ENCODE measurements at regions not wholly inside any gene's neighbourhood (a gene's known extent, or its start where the extent isn't known, plus 50 kb on each side); places are given as distances from the start of the nearest gene placed in this dataset.
A peak's percentile ranks its signal among the peaks of the same experiment; 100 is the strongest.

DNA sequence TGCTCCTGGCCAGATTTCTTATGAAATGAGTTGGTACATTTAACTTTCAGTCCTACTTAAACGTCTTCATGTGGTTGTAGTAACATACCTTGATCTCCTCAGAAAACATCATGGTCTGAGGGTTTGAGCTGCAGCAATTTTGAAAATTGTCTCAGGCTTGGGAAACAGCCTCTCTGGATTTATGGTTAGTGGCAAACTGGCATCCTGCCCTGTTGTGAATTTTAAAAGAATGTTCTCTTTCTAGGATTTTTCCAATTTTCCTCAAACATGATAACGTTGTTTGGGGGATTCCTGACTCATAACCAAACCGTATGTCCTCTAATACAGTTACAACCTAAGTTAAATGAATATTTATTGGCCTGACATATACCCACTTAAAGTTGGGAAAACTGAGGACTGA is 624.4 kb downstream of the LMO4 start:
- peak; percentile 67 for DNase-seq (ENCODE audit: low read depth)
- TF ChIP-seq, protein P1, sequence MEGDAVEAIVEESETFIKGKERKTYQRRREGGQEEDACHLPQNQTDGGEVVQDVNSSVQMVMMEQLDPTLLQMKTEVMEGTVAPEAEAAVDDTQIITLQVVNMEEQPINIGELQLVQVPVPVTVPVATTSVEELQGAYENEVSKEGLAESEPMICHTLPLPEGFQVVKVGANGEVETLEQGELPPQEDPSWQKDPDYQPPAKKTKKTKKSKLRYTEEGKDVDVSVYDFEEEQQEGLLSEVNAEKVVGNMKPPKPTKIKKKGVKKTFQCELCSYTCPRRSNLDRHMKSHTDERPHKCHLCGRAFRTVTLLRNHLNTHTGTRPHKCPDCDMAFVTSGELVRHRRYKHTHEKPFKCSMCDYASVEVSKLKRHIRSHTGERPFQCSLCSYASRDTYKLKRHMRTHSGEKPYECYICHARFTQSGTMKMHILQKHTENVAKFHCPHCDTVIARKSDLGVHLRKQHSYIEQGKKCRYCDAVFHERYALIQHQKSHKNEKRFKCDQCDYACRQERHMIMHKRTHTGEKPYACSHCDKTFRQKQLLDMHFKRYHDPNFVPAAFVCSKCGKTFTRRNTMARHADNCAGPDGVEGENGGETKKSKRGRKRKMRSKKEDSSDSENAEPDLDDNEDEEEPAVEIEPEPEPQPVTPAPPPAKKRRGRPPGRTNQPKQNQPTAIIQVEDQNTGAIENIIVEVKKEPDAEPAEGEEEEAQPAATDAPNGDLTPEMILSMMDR (IDR thresholded peaks at IDR 0.05; ENCODE audit: insufficient read depth, low read length) = no peak
- no peak overlapping the region for H3K4me3 ChIP-seq (ENCODE audit: low read depth, low read length)

DNA sequence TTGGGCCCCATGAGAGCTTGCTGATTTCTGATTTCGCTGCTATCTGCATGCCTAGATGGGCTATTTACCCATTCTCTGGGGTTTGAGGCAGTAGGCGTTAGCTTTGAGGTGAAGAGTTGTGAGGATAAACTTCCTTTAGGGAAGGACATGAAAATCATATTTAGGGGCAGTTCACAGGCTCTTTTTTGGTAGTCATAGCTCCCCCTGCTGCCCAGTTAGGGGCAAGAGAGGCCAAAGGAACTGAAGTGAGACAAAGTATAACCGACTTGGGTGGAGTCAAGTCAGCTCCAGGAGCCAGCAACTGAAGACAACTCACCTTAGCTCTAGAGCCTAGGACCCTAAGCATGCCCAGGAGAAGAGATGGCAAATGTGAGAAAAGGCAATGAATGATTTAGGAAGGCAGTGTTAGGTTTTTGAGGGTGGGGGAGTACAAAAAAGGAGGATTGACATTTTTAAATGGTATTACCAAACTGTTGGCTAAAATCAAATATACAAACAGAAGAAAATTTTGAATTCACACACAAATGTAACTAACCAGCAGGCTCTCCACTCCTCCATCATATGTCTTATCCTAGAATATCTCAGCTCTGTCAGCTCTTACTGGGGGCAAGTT is 625.2 kb downstream of the LMO4 start:
- TF ChIP-seq, protein P1 (IDR thresholded peaks at IDR 0.05; ENCODE audit: insufficient read depth, low read length) = peak; percentile 84
- H3K4me3 ChIP-seq (ENCODE audit: low read depth, low read length) = no peak overlapping the region
- DNase-seq (ENCODE audit: low read depth) = peak; percentile 85

DNA sequence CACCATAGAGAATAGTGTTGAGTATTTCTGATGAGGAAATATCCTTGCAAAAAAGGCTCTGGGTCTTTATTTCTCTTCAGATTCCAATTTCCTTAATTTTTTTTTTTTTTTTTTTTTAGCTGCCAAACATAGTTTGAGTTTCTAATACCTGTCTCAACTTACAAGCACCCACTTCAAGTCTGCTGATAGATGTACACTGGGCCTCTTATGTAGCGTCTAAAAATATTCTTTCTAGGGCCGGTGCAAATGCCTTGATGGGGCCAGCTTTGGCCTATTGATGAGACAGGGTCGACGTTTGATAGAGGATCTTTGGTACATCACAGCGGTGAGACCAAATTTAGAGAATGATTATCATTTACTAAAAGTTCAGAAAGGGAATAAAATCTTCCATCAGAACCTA is 626.4 kb downstream of the LMO4 start:
- TF ChIP-seq, protein P1 (IDR thresholded peaks at IDR 0.05; ENCODE audit: insufficient read depth, low read length) = no peak
- H3K4me3 ChIP-seq (ENCODE audit: low read depth, low read length) = no peak overlapping the region
- no peak for DNase-seq (ENCODE audit: low read depth)

DNA sequence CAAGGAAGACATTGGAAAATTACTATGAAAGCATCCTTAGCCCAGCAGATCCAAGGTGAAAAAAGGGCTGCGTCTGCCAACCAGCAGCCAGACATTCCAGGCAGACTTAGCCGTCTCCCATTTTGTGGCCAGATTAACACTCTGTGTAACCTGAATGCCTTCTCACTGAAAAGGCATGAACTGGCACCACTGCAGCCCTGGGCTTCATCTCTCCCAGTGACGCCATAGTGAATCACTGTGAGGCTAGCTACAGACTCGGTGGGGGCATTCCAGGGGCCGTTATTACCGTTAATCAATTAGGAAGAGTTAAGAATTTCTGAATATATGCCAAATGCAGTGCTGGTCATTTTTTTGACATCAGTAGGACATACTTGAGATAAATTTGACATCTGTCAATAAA is 627.4 kb downstream of the LMO4 start:
- TF ChIP-seq, protein P1 (IDR thresholded peaks at IDR 0.05; ENCODE audit: insufficient read depth, low read length) = no peak
- DNase-seq (ENCODE audit: low read depth) = peak; percentile 97
- no peak overlapping the region for H3K4me3 ChIP-seq (ENCODE audit: low read depth, low read length)

DNA sequence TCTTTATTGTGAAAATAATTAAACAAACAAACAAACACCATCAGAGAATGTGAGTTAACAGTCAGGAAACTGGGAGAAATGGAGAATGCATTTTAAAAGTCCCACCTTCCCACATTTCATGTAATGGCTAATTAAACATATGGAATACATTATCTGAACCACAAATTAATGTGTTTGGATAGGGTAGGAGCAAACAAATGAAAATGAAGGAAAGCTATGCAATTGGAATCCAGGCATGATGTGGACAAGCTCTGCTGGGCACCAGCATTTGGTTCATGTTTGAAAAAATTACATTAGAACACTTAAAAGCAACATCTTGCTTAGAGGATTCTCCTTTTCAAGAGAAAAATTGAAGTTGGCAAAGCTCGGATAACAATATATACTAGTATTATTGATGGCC is 628.1 kb downstream of the LMO4 start:
- no peak overlapping the region for H3K4me3 ChIP-seq (ENCODE audit: low read depth, low read length)
- TF ChIP-seq, protein P1 (IDR thresholded peaks at IDR 0.05; ENCODE audit: insufficient read depth, low read length) = no peak
- no peak for DNase-seq (ENCODE audit: low read depth)

DNA sequence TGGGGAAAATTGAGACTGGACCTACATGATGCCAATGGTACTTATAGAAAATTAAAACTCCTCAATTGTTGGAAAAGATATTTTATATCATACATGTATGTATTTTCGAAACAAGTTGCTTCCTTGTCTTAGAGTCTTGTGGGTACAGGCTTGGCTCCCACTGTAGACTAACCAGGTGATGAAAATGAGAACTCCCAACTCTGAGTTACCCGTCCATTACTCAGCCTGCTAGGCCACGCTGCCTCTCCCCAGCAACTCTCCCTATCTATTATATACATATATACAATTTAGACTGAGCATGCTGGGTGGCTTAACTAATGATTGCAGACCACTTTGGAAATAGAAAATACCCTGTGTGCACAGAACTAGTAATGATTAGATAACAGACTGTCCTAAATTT is 628.7 kb downstream of the LMO4 start:
- TF ChIP-seq, protein P1 (IDR thresholded peaks at IDR 0.05; ENCODE audit: insufficient read depth, low read length) = no peak
- no peak for DNase-seq (ENCODE audit: low read depth)
- no peak overlapping the region for H3K4me3 ChIP-seq (ENCODE audit: low read depth, low read length)

DNA sequence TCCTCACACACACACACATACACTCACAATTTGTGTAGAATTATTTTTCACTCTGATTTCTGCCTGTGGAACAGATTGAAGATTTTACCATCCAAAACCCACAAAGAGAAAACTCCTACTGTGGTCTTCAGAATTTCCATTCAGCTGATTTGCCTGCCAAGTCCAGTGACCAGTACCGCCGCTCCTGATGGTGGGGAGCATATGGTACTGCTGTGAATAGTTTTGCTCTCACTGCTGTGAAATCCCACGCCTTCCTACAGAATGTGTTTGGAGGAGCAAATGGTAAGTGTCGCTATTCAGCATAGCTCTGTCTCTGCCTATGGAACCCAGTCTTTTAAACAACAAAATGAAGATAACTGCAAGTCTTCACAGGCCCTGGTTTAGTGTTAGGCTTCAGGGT is 629.5 kb downstream of the LMO4 start:
- H3K4me3 ChIP-seq (ENCODE audit: low read depth, low read length) = no peak overlapping the region
- DNase-seq (ENCODE audit: low read depth) = no peak
- TF ChIP-seq, protein P1 (IDR thresholded peaks at IDR 0.05; ENCODE audit: insufficient read depth, low read length) = no peak
